ENCODE measurements at regions not wholly inside any gene's neighbourhood (a gene's known extent, or its start where the extent isn't known, plus 50 kb on each side); places are given as distances from the start of the nearest gene placed in this dataset.

DNA sequence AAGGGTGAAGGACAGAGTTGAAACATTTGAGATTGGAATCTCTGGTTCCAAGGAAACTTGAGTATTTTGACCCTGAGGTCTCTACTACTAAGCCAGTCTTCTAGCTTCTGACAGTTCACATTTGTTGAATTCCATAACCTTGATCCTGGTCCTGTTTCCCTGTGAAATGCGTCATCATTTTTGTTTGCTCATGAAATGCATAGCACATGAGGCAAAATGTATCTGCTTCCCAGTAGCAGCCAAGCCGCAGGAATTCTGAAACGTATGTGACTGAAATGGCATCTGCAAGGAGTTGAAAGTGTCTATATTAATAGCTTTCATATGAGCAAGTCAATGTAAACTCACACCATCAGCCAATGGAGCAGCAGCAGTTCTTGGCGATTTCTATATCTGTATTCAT, 307.9 kb downstream of the CSNK1G3 start:
- CTCF ChIA-PET (ENCODE audit: low intra/inter-chr PET ratio), result no interaction called here
- Histone ChIP-seq H3K4me3 (no peak overlapping the region), H3K9me1 (ENCODE audit: control insufficient read depth, insufficient read depth, low read length) (no peaks in the 10 kb centered on the region), H2AFZ (ENCODE audit: low read depth, low read length) (no peak overlapping the region), H3K27me3 (ENCODE audit: control insufficient read depth in 2 of 2, insufficient read depth in 2 of 2, low read length in 2 of 2) (no peaks in the 10 kb centered on the region), H3K79me2 (ENCODE audit: control insufficient read depth, insufficient read depth, low read length) (no peaks in the 10 kb centered on the region), H3K4me2 (ENCODE audit: insufficient read depth, low read length) (no peak overlapping the region), H3K36me3 (ENCODE audit: control insufficient read depth, insufficient read depth, low read length) (no peaks in the 10 kb centered on the region), H3K9me3 (replicated peaks; ENCODE audit: control insufficient read depth, insufficient read depth, low read depth, low read length) (no peaks in the 10 kb centered on the region), H4K20me1 (replicated peaks; ENCODE audit: control insufficient read depth, insufficient read depth, low read length) (no peaks in the 10 kb centered on the region), H3K9ac (ENCODE audit: insufficient read depth in 1 of 2, low read depth in 2 of 2, low read length in 2 of 2) (no peak overlapping the region), H3K4me1 (replicated peaks in 1 of 2; ENCODE audit: control insufficient read depth in 2 of 2, insufficient read depth in 2 of 2, low read length in 2 of 2) (no peaks in the 10 kb centered on the region), H3K27ac (ENCODE audit: extremely low read depth, low read depth, low read length) (no peak overlapping the region)
- no peak for DNase-seq (ENCODE audit: extremely low read depth in 1 of 4, low spot score in 3 of 4)
- POLR2A ChIA-PET, result no interaction called here
- WGBS (ENCODE audit: insufficient coverage, low coverage, missing lambda C conversion rate), result 0% methylated on average over 4 of the region's 4 CpGs
- intact Hi-C loops (cut with micrococcal nuclease), result no loop called here
- BruUV-seq (replicated peaks), result no TSS peak
- no peak for FAIRE-seq
- TF ChIP-seq ETV6 (IDR thresholded peaks at IDR 0.05; ENCODE audit: borderline replicate concordance in 1 of 2, low read depth in 2 of 2, low read length in 1 of 2) (no peak), ETV6 (CRISPR knock-in tag; IDR thresholded peaks at IDR 0.05; ENCODE audit: borderline replicate concordance) (no peak), WHSC1 (IDR thresholded peaks at IDR 0.05; ENCODE audit: low read length) (no peak), ADNP (tag; IDR thresholded peaks at IDR 0.05) (no peak), PTRF (tag; IDR thresholded peaks at IDR 0.05) (no peak)
- TF ChIP-seq, protein P1, sequence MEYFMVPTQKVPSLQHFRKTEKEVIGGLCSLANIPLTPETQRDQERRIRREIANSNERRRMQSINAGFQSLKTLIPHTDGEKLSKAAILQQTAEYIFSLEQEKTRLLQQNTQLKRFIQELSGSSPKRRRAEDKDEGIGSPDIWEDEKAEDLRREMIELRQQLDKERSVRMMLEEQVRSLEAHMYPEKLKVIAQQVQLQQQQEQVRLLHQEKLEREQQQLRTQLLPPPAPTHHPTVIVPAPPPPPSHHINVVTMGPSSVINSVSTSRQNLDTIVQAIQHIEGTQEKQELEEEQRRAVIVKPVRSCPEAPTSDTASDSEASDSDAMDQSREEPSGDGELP (CRISPR knock-in tag; IDR thresholded peaks at IDR 0.05; ENCODE audit: borderline replicate concordance), result no peak
- TF ChIP-seq, protein P2, sequence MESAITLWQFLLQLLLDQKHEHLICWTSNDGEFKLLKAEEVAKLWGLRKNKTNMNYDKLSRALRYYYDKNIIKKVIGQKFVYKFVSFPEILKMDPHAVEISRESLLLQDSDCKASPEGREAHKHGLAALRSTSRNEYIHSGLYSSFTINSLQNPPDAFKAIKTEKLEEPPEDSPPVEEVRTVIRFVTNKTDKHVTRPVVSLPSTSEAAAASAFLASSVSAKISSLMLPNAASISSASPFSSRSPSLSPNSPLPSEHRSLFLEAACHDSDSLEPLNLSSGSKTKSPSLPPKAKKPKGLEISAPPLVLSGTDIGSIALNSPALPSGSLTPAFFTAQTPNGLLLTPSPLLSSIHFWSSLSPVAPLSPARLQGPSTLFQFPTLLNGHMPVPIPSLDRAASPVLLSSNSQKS (CRISPR knock-in tag; IDR thresholded peaks at IDR 0.05), result no peak
- ATAC-seq, result no peak
- in situ Hi-C loops (cut with MboI), result no loop called here

All from K562 (cell line).